Smooth muscle cell (in vitro differentiated cells): ENCODE measurements at regions not wholly inside any gene's neighbourhood (a gene's known extent, or its start where the extent isn't known, plus 50 kb on each side); places are given as distances from the start of the nearest gene placed in this dataset.

Experiments
- DNase-seq: peaks from one replicate; lab custom pipeline; 2025; ENCODE audit not compliant: unreplicated experiment; lab: John Stamatoyannopoulos, UW
- H2AFZ ChIP-seq: fragments of 200-600 bp; sonication (generic); 2 replicates; pipeline ENCODE4 v1.6.0; 2016; ENCODE audit warnings: antibody characterized with exemption, low read depth, mild to moderate bottlenecking
- H3F3A ChIP-seq: fragments of 200-600 bp; sonication (generic); 2 replicates; pipeline ENCODE4 v1.6.0; 2017; ENCODE audit warnings: antibody characterized with exemption, low read depth
- H3K27ac ChIP-seq: fragments of 200-600 bp; sonication (generic); 2 replicates; pipeline ENCODE4 v1.5.1; 2016; ENCODE audit warnings: low read depth, mild to moderate bottlenecking
- H3K27me3 ChIP-seq: fragments of 200-600 bp; sonication (generic); 2 replicates; pipeline ENCODE4 v1.6.1; 2016; ENCODE audit warnings: low read depth, mild to moderate bottlenecking
- H3K36me3 ChIP-seq: fragments of 200-600 bp; sonication (generic); 2 replicates; pipeline ENCODE4 v1.5.1; 2016; ENCODE audit warnings: low read depth
- H3K4me1 ChIP-seq: fragments of 200-600 bp; sonication (generic); 2 replicates; pipeline ENCODE4 v1.5.1; 2016; ENCODE audit warnings: low read depth
- H3K4me2 ChIP-seq: fragments of 200-600 bp; sonication (generic); 2 replicates; pipeline ENCODE4 v1.6.0; 2016; ENCODE audit warnings: mild to moderate bottlenecking
- H3K4me3 ChIP-seq: fragments of 200-600 bp; sonication (generic); 2 replicates; pipeline ENCODE4 v1.5.1; 2016; ENCODE audit warnings: mild to moderate bottlenecking
- H3K79me2 ChIP-seq: fragments of 200-600 bp; sonication (generic); 2 replicates; pipeline ENCODE4 v1.6.0; 2016; ENCODE audit warnings: low read depth, mild to moderate bottlenecking
- H3K9ac ChIP-seq: fragments of 200-600 bp; sonication (generic); 2 replicates; pipeline ENCODE4 v1.6.0; 2016; ENCODE audit warnings: low read depth
- H3K9me3 ChIP-seq: fragments of 200-600 bp; sonication (generic); replicated peaks from 2 replicates; pipeline ENCODE4 v1.5.1; 2016; ENCODE audit warnings: low read depth
- H4K20me1 ChIP-seq: fragments of 200-600 bp; sonication (generic); 2 replicates; pipeline ENCODE4 v1.6.0; 2016; ENCODE audit warnings: low read depth
- CTCF ChIP-seq: fragments of 200-600 bp; sonication (generic); IDR thresholded peaks from 2 replicates; pipeline ENCODE4 v1.5.1; 2017; ENCODE audit warnings: borderline replicate concordance, mild to moderate bottlenecking, antibody characterized with exemption; ENCODE audit not compliant: insufficient read depth, poor library complexity, severe bottlenecking
- WGBS: methylation state at CpG from one replicate; pipeline ENCODE4 v1.1.7; 2016; ENCODE audit warnings: low lambda C conversion rate; 5-methylcytosine and 5-hydroxymethylcytosine counted together

- no peaks in the 10 kb centered on the region for H3K36me3 ChIP-seq
- no peaks in the 10 kb centered on the region for H3F3A ChIP-seq
- DNase-seq, result no peak
- no peaks in the 10 kb centered on the region for H3K4me1 ChIP-seq
- H3K27me3 ChIP-seq, result no peaks in the 10 kb centered on the region
- TF ChIP-seq CTCF, result no peak
- H3K9me3 ChIP-seq, result no peaks in the 10 kb centered on the region
- no peaks in the 10 kb centered on the region for H3K79me2 ChIP-seq
- H3K27ac ChIP-seq, result no peak overlapping the region
- H3K4me2 ChIP-seq, result no peak overlapping the region
- H3K4me3 ChIP-seq, result no peak overlapping the region
- H3K9ac ChIP-seq, result no peak overlapping the region
- no peak overlapping the region for H2AFZ ChIP-seq
- 93% methylated on average over 2 of the region's 2 CpGs for WGBS
- H4K20me1 ChIP-seq, result no peaks in the 10 kb centered on the region
Observed at GRCh38 chr17:70922268-70922667, 752.9 kb downstream of the KCNJ2 start.

DNA sequence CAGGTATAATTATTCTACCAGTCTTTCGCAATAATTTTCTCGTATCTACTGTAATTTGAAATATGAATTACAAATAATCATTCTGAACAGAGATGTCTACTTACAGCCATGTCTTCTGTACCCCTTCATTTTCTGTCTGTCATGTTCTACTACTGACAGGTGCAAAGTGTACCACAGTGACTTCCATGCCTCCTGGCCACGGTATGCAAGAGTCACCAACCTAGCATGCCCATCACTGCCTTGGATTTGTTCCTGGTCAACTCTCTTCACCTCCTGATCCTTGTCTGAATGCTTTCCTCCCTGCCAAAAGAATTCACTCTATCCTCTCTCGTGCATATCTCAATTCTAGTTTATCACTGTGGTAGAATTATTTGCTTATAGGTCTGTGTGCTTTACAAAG is 755.4 kb downstream of the KCNJ2 start:
- H3K27me3 ChIP-seq, result no peaks in the 10 kb centered on the region
- H2AFZ ChIP-seq, result peak overlapping the region; percentile 13
- H3K4me3 ChIP-seq, result no peak overlapping the region
- no peak for DNase-seq
- WGBS, result 81% methylated on average over 4 of the region's 4 CpGs
- H3F3A ChIP-seq, result no peaks in the 10 kb centered on the region
- no peak overlapping the region for H3K4me2 ChIP-seq
- H4K20me1 ChIP-seq, result no peaks in the 10 kb centered on the region
- H3K36me3 ChIP-seq, result no peaks in the 10 kb centered on the region
- no peaks in the 10 kb centered on the region for H3K79me2 ChIP-seq
- no peak overlapping the region for H3K9ac ChIP-seq
- TF ChIP-seq CTCF, result no peak
- H3K9me3 ChIP-seq, result no peaks in the 10 kb centered on the region
- H3K4me1 ChIP-seq, result no peaks in the 10 kb centered on the region
- H3K27ac ChIP-seq, result peak overlapping the region; percentile 76

GRCh38 chr17:70929226-70929625 is 759.9 kb downstream of the KCNJ2 start:
- H3K9ac ChIP-seq, result no peak overlapping the region
- no peak for TF ChIP-seq CTCF
- WGBS, result 33% methylated on average over 2 of the region's 2 CpGs

GRCh38 chr17:70934231-70934630 is 764.9 kb downstream of the KCNJ2 start:
- no peaks in the 10 kb centered on the region for H3K79me2 ChIP-seq
- H3K27me3 ChIP-seq, result no peaks in the 10 kb centered on the region
- WGBS, result 96% methylated on average over 3 of the region's 3 CpGs
- no peaks in the 10 kb centered on the region for H3K4me1 ChIP-seq
- H4K20me1 ChIP-seq, result no peaks in the 10 kb centered on the region
- no peak overlapping the region for H3K27ac ChIP-seq
- H3K36me3 ChIP-seq, result no peaks in the 10 kb centered on the region
- H3K9me3 ChIP-seq, result no peaks in the 10 kb centered on the region
- H3K4me2 ChIP-seq, result no peak overlapping the region
- peaks cover 3% of the 10 kb centered on the region for H3F3A ChIP-seq
- TF ChIP-seq CTCF, result no peak
- H2AFZ ChIP-seq, result no peak overlapping the region
- no peak for DNase-seq
- H3K9ac ChIP-seq, result no peak overlapping the region
- H3K4me3 ChIP-seq, result no peak overlapping the region

More at GRCh38 chr17:70929226-70929625, 759.9 kb downstream of the KCNJ2 start:
- H3K27ac ChIP-seq, result peak overlapping the region; percentile 40
- no peaks in the 10 kb centered on the region for H3F3A ChIP-seq
- peak overlapping the region; percentile 12 for H3K4me2 ChIP-seq
- H4K20me1 ChIP-seq, result no peaks in the 10 kb centered on the region
- no peaks in the 10 kb centered on the region for H3K36me3 ChIP-seq
- H3K27me3 ChIP-seq, result no peaks in the 10 kb centered on the region
- DNase-seq, result no peak
- H3K9me3 ChIP-seq, result no peaks in the 10 kb centered on the region
- H2AFZ ChIP-seq, result no peak overlapping the region
- H3K79me2 ChIP-seq, result no peaks in the 10 kb centered on the region
- no peaks in the 10 kb centered on the region for H3K4me1 ChIP-seq
- H3K4me3 ChIP-seq, result no peak overlapping the region
